HepG2 (cell line): ENCODE measurements at regions not wholly inside any gene's neighbourhood (a gene's known extent, or its start where the extent isn't known, plus 50 kb on each side); places are given as distances from the start of the nearest gene placed in this dataset.
A peak's percentile ranks its signal among the peaks of the same experiment; 100 is the strongest.

Experiments used
- ATAC-seq: fragments of 200-7000 bp; cut with Tn5 transposase; 3 replicates; pipeline ENCODE4 v1.9.1; 2020; ENCODE audit warnings: mild to moderate bottlenecking, moderate library complexity
- BruUV-seq: library from RNA; stranded (reverse); fragments of 400-500 nt; replicated peaks from 2 replicates; lab custom pipeline; 2021; lab: Mats Ljungman, UMichigan
- CTCF ChIA-PET: fragments of 300-600 bp; formaldehyde crosslinking; extraction: SDS; loops from one replicate; lab custom pipeline; 2021; ENCODE audit warnings: low total read pairs, inconsistent platforms, low intra/inter-chr PET ratio; lab: Yijun Ruan, JAX
- POLR2A ChIA-PET: fragments of 350-600 bp; sonication (Branson Sonifier 250); formaldehyde crosslinking; loops from one replicate; lab custom pipeline; 2020; ENCODE audit warnings: antibody characterized with exemption, inconsistent platforms; lab: Yijun Ruan, JAX
- DNase-seq: peaks from one replicate; pipeline ENCODE4 v3.0.0-alpha.2; 2015; ENCODE audit warnings: low spot score
- FAIRE-seq: peaks from 3 replicates; lab custom pipeline; 2011; peaks lifted over from hg19 to GRCh38; lab: Jason Lieb, UNC
- H2AFZ ChIP-seq: one replicate; pipeline ENCODE4 v1.6.1; 2011; ENCODE audit warnings: low read length, inconsistent platforms
- H3K27ac ChIP-seq: fragments of 300-600 bp; 3 replicates; pipeline ENCODE4 v1.8.0; 2011; ENCODE audit warnings: mixed run types, mild to moderate bottlenecking, mixed read lengths, low read length, inconsistent platforms; ENCODE audit not compliant: insufficient read depth; ENCODE audit errors: extremely low read length
- H3K27me3 ChIP-seq, 2 experiments: fragments of 200-600 bp in 1 of 2; 2 replicates in 1 of 2; 3 replicates in 1 of 2; pipeline versions ENCODE4 v1.6.0 to v1.8.0; 2011; ENCODE audit warnings: low read length in 2 of 2, mild to moderate bottlenecking in 2 of 2, moderate library complexity in 2 of 2, inconsistent platforms in 1 of 2; ENCODE audit not compliant: insufficient read depth in 2 of 2, control insufficient read depth in 1 of 2
- H3K36me3 ChIP-seq, 2 experiments: fragments of 200-600 bp in 1 of 2; replicated peaks in 1 of 2; 2 replicates in 1 of 2; 3 replicates in 1 of 2; pipeline versions ENCODE4 v1.5.1 to v1.8.0; 2011; ENCODE audit warnings: low read length in 2 of 2, inconsistent platforms in 1 of 2; ENCODE audit not compliant: insufficient read depth in 2 of 2, control insufficient read depth in 1 of 2
- H3K4me1 ChIP-seq: 2 replicates; pipeline ENCODE4 v1.5.1; 2012; ENCODE audit warnings: low read length, inconsistent platforms; ENCODE audit not compliant: insufficient read depth
- H3K4me2 ChIP-seq: 2 replicates; pipeline ENCODE4 v1.6.0; 2011; ENCODE audit warnings: low read depth, low read length, inconsistent platforms
- H3K4me3 ChIP-seq, 3 experiments: fragments of 200-600 bp in 1 of 3; sonication (generic), shearing (Covaris generic) in 1 of 3; replicated peaks in 1 of 3; 2 replicates each; pipeline ENCODE4 v1.5.1; 2011 to 2016; ENCODE audit warnings: low read length in 3 of 3, inconsistent platforms in 2 of 3, low read depth in 2 of 3, mild to moderate bottlenecking in 2 of 3, control low read depth in 1 of 3, mixed read lengths in 1 of 3; ENCODE audit not compliant: insufficient read depth in 1 of 3
- H3K79me2 ChIP-seq: one replicate; pipeline ENCODE4 v1.6.1; 2011; ENCODE audit warnings: low read length, inconsistent platforms; ENCODE audit not compliant: insufficient read depth
- H3K9ac ChIP-seq: 2 replicates; pipeline ENCODE4 v1.6.0; 2011; ENCODE audit warnings: mild to moderate bottlenecking, low read depth, low read length, inconsistent platforms; ENCODE audit not compliant: insufficient read depth
- H3K9me3 ChIP-seq: 2 replicates; pipeline ENCODE4 v1.5.1; 2012; ENCODE audit warnings: mild to moderate bottlenecking, low read length
- H4K20me1 ChIP-seq: 2 replicates; pipeline ENCODE4 v1.6.0; 2011; ENCODE audit warnings: inconsistent platforms, mild to moderate bottlenecking, low read length, moderate library complexity; ENCODE audit not compliant: insufficient read depth
- ATF7 ChIP-seq, 2 experiments: fragments of 450-650 bp in 1 of 2; sonication (generic) in 1 of 2; formaldehyde crosslinking in 1 of 2; IDR thresholded peaks; 2 replicates each; pipeline versions ENCODE4 v1.4.0 to v1.6.1; 2016 to 2020; ENCODE audit warnings: antibody characterized with exemption in 1 of 2, mild to moderate bottlenecking in 1 of 2, missing genetic modification reagents in 1 of 2
- GATAD2A ChIP-seq: IDR thresholded peaks from 2 replicates; pipeline ENCODE4 v1.6.1; 2016
- NONO ChIP-seq, 2 experiments: fragments of 450-650 bp in 1 of 2; sonication (generic) in 1 of 2; formaldehyde crosslinking in 1 of 2; IDR thresholded peaks in 1 of 2; conservative IDR thresholded peaks in 1 of 2; 2 replicates each; pipeline versions ENCODE4 v1.6.1 to v1.8.0; 2017 to 2022; ENCODE audit warnings: mild to moderate bottlenecking in 1 of 2, missing genetic modification reagents in 1 of 2, moderate library complexity in 1 of 2
- NRL ChIP-seq: sonication (generic); formaldehyde crosslinking; IDR thresholded peaks from 2 replicates; pipeline ENCODE4 v1.5.0; 2020; ENCODE audit warnings: missing genetic modification reagents, mild to moderate bottlenecking, moderate library complexity, borderline replicate concordance
- ZMAT3 ChIP-seq: sonication (generic); formaldehyde crosslinking; conservative IDR thresholded peaks from 2 replicates; pipeline ENCODE4 v1.7.0; 2021; ENCODE audit warnings: missing genetic modification reagents
- ZNF230 ChIP-seq: sonication (generic); formaldehyde crosslinking; IDR thresholded peaks from 2 replicates; pipeline ENCODE4 v1.4.0; 2020; ENCODE audit warnings: mild to moderate bottlenecking, missing genetic modification reagents
- ZNF234 ChIP-seq: sonication (generic); formaldehyde crosslinking; conservative IDR thresholded peaks from 2 replicates; pipeline ENCODE4 v1.5.1; 2020; ENCODE audit warnings: mild to moderate bottlenecking, missing genetic modification reagents
- ZNF468 ChIP-seq: sonication (generic); formaldehyde crosslinking; IDR thresholded peaks from 2 replicates; pipeline ENCODE4 v1.8.0; 2022; ENCODE audit warnings: mild to moderate bottlenecking, moderate library complexity, missing genetic modification reagents
- ZNF772 ChIP-seq: sonication (generic); formaldehyde crosslinking; IDR thresholded peaks from 2 replicates; pipeline ENCODE4 v1.5.0; 2020; ENCODE audit warnings: mild to moderate bottlenecking, missing genetic modification reagents
- WGBS: methylation state at CpG from one replicate; pipeline ENCODE4 v1.1.6; 2017; ENCODE audit warnings: low lambda C conversion rate; 5-methylcytosine and 5-hydroxymethylcytosine counted together
- in situ Hi-C: cut with HindIII; loops from 2 replicates; pipeline ENCODE4 v1.10.0; 2017; ENCODE audit warnings: low pct_unique_long_range_greater_than_20kb; ENCODE audit not compliant: extremely low pct_ligation_motif_present
- intact Hi-C: fragments of 100-400 bp; cut with micrococcal nuclease; formaldehyde crosslinking; loops from one replicate; pipeline ENCODE4 v1.10.0; 2022; ENCODE audit not compliant: unreplicated experiment
- TF ChIP-seq, protein P1 (sequence below): sonication (generic); formaldehyde crosslinking; IDR thresholded peaks from 2 replicates; pipeline ENCODE4 v1.4.0; 2020; ENCODE audit warnings: missing genetic modification reagents, mild to moderate bottlenecking, borderline replicate concordance
- TF ChIP-seq, protein P2 (sequence below): sonication (generic); formaldehyde crosslinking; IDR thresholded peaks from 2 replicates; pipeline ENCODE4 v1.5.0; 2020; ENCODE audit warnings: missing genetic modification reagents, mild to moderate bottlenecking, borderline replicate concordance

DNA sequence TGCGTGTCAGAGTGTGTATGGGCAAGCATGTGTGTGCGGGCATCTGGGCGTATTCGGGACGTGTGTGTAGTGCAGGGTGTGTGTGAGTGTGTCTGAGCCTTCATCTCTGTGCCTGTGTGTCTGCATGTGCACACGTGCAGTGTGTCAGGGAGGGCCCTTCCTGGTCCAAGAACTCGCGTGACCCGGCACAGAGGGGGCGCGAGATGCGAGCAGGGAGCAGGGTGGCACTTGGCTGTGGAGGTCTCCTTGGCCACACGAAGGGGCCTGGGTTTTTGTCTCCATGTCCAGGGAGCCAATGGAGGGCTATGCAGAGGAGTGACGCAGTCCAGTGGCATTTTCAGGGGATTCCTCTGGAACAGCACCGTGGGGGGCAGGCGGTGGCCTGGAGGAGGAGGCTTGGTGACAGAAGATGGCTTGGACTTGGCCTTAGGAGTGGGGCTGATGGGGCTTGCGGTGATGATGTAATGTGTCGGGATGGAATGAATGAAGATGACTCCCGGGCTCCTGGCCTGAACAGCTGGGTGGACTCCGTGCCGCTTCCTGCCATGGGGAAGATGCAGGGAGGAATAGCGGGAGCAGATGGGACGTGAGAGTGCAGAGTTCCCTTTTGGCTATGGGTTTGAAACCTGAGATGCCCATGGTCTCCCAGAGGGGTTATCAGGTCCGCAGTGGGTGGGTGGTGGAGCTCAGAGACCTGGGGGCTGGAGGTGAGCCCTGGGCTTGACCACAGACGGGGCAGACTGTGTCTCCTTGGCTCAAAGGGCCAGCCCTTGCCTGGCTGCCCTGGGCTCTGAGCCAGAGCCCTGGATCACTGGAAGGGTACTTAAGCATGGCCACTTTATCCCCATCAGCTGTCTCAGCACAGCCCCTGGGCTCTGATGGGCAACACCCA lies 208.3 kb downstream of the PHETA1 start:
- no peak for FAIRE-seq
- intact Hi-C loops = no loop called here

DNA sequence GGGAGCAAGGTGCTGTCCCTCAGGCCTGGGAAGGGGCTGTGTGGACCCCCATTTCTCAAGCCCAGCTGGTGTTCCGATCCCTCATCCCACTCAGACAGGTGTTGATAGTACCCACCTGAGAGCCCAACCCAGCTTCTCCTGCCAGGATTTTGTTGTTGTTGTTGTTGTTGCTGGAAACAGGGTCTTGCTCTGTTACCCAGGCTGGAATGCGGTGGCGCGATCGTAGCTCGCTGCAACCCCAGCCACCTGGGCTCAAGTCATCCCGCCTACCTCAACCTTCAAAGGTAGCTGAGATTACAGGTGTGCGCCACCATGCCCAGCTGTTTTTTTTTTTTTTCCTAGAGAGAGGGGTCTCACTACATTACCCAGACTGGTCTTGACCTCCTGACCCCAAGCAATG lies 209.9 kb downstream of the PHETA1 start:
- Histone ChIP-seq H3K9ac (no peak overlapping the region), H4K20me1 (0 out of 2 replicates have a peak, but pooled peaks cover 2% of the 10 kb centered on the region), H3K4me2 (no peak overlapping the region), H3K4me1 (no peaks in the 10 kb centered on the region), H2AFZ (no peak overlapping the region), H3K36me3 (no peaks in the 10 kb centered on the region), H3K9me3 (no peaks in the 10 kb centered on the region), H3K79me2 (no peaks in the 10 kb centered on the region), H3K27ac (no peak overlapping the region), H3K27me3 (peaks cover 0 to 8% of the 10 kb centered on the region in 2 experiments; a peak in 2 of 5 replicates), H3K4me3 (no peak overlapping the region)
- TF ChIP-seq NONO (IDR thresholded peaks at IDR 0.05) = no peak
- no peak for TF ChIP-seq NONO (CRISPR knock-in tag; conservative IDR thresholded peaks at IDR 0.05)
- TF ChIP-seq GATAD2A (CRISPR knock-in tag) = no peak
- TF ChIP-seq ZMAT3 = no peak
- no peak for TF ChIP-seq ZNF772 (CRISPR knock-in tag)
- no peak for TF ChIP-seq ZNF230
- no peak for TF ChIP-seq ZNF468 (CRISPR knock-in tag)
- no peak for TF ChIP-seq NRL (CRISPR knock-in tag)
- TF ChIP-seq, protein P1, sequence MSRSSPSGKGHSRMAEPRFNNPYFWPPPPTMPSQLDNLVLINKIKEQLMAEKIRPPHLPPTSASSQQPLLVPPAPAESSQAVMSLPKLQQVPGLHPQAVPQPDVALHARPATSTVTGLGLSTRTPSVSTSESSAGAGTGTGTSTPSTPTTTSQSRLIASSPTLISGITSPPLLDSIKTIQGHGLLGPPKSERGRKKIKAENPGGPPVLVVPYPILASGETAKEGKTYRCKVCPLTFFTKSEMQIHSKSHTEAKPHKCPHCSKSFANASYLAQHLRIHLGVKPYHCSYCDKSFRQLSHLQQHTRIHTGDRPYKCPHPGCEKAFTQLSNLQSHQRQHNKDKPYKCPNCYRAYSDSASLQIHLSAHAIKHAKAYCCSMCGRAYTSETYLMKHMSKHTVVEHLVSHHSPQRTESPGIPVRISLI = no peak
- ChIA-PET POLR2A (no interaction called here), CTCF (no interaction called here)
- intact Hi-C loops = no loop called here
- ATAC-seq = no peak
- BruUV-seq = no TSS peak
- DNase-seq = no peak
- 62% methylated on average over 7 of the region's 8 CpGs for WGBS
- no peak for FAIRE-seq
- in situ Hi-C loops = no loop called here

More for the DNA sequence above, 208.3 kb downstream of the PHETA1 start:
- H3K9ac ChIP-seq = no peak overlapping the region
- no peaks in the 10 kb centered on the region; a peak in 2 of 5 replicates for H3K27me3 ChIP-seq
- 37% methylated on average over 13 of the region's 25 CpGs for WGBS
- H3K27ac ChIP-seq = no peak overlapping the region
- no peaks in the 10 kb centered on the region for H3K79me2 ChIP-seq
- H2AFZ ChIP-seq = no peak overlapping the region
- TF ChIP-seq, protein P2, sequence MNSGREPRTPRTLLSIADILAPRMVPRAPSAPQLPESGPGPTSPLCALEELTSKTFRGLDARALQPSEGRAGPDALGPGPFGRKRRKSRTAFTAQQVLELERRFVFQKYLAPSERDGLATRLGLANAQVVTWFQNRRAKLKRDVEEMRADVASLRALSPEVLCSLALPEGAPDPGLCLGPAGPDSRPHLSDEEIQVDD = no peak
- TF ChIP-seq ZNF234 (no peak), ATF7 (IDR thresholded peaks at IDR 0.05) (0 out of 2 replicates have a peak, but pooled peaks have one; percentile 12), ATF7 (CRISPR knock-in tag; IDR thresholded peaks at IDR 0.05) (no peak)
- TF ChIP-seq, all 625 proteins: peak for 1
- DNase-seq = no peak
- Histone ChIP-seq H4K20me1 (0 out of 2 replicates have a peak, but pooled peaks cover 2% of the 10 kb centered on the region), H3K4me2 (no peak overlapping the region), H3K4me1 (no peaks in the 10 kb centered on the region), H3K36me3 (no peaks in the 10 kb centered on the region), H3K9me3 (no peaks in the 10 kb centered on the region), H3K4me3 (no peak overlapping the region)
- ChIA-PET POLR2A (no interaction called here), CTCF (no interaction called here)
- no TSS peak for BruUV-seq
- in situ Hi-C loops = no loop called here
- no peak for ATAC-seq
